ENCODE measurements at regions not wholly inside any gene's neighbourhood (a gene's known extent, or its start where the extent isn't known, plus 50 kb on each side); places are given as distances from the start of the nearest gene placed in this dataset.

- no peaks in the 10 kb centered on the region for H3K27me3 ChIP-seq (ENCODE audit: control insufficient read depth, insufficient read depth, low read length)
- H3K4me3 ChIP-seq (ENCODE audit: low read depth, low read length), result no peak overlapping the region
- TF ChIP-seq CTCF (IDR thresholded peaks at IDR 0.05; ENCODE audit: insufficient read depth, low read length, poor library complexity, severe bottlenecking), result no peak
- H3K36me3 ChIP-seq (ENCODE audit: control insufficient read depth, insufficient read depth, low read length), result no peaks in the 10 kb centered on the region
- no peak for DNase-seq (ENCODE audit: low read depth)
Measured at GRCh38 chr2:51859260-51859659, 827.3 kb upstream of the NRXN1 start.

DNA sequence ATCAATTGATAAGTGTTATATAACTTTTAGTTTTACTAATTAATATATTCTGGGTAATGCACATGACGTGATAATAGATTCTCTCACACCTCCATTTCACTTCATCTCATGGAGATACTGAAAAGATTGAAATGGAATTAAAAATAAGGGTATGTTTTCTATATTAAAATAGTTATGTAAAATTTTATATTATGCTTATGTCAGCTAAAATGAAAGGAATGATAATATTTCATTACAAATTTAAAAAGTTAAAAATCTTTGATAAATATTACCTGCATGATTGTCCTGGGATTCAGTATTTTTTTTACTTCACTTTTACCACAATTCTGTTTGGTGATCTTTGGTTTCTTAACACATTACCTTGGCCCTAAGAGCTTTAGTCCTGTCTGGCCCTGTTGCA, 823.8 kb upstream of the NRXN1 start:
- no peak overlapping the region for H3K4me3 ChIP-seq (ENCODE audit: low read depth, low read length)
- no peaks in the 10 kb centered on the region for H3K36me3 ChIP-seq (ENCODE audit: control insufficient read depth, insufficient read depth, low read length)
- no peaks in the 10 kb centered on the region for H3K27me3 ChIP-seq (ENCODE audit: control insufficient read depth, insufficient read depth, low read length)
- DNase-seq (ENCODE audit: low read depth), result no peak
- TF ChIP-seq CTCF (IDR thresholded peaks at IDR 0.05; ENCODE audit: insufficient read depth, low read length, poor library complexity, severe bottlenecking), result no peak

GRCh38 chr2:51846796-51847195, 814.9 kb upstream of the NRXN1 start:
- no peak for DNase-seq (ENCODE audit: low read depth)
- TF ChIP-seq CTCF (IDR thresholded peaks at IDR 0.05; ENCODE audit: insufficient read depth, low read length, poor library complexity, severe bottlenecking), result no peak
- Histone ChIP-seq H3K27me3 (ENCODE audit: control insufficient read depth, insufficient read depth, low read length) (no peaks in the 10 kb centered on the region), H3K36me3 (ENCODE audit: control insufficient read depth, insufficient read depth, low read length) (no peaks in the 10 kb centered on the region), H3K4me3 (ENCODE audit: low read depth, low read length) (no peak overlapping the region)

DNA sequence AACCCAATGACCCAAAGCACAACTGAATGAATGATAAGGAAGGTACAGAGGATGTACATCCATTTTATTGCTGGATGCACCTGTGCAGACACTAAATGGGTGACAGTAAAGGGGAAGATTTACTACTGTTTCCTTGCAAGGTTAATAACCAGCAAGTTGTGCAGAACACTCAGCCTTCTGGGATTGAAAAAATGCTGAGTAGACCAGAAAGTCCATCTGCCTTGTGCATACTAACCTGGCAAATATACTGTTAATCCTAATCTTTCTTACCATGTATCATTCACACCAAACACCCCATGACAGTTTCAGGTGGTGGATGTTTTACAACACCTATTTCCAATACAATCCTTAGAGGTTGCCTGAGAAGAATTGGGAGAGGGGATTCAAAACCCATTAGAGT, 814.1 kb upstream of the NRXN1 start:
- Histone ChIP-seq H3K27me3 (ENCODE audit: control insufficient read depth, insufficient read depth, low read length) (no peaks in the 10 kb centered on the region), H3K4me3 (ENCODE audit: low read depth, low read length) (no peak overlapping the region), H3K36me3 (ENCODE audit: control insufficient read depth, insufficient read depth, low read length) (no peaks in the 10 kb centered on the region)
- no peak for DNase-seq (ENCODE audit: low read depth)
- no peak for TF ChIP-seq CTCF (IDR thresholded peaks at IDR 0.05; ENCODE audit: insufficient read depth, low read length, poor library complexity, severe bottlenecking)

- H3K4me3 ChIP-seq (ENCODE audit: low read depth, low read length), result no peak overlapping the region
- DNase-seq (ENCODE audit: low read depth), result no peak
- no peak for TF ChIP-seq CTCF (IDR thresholded peaks at IDR 0.05; ENCODE audit: insufficient read depth, low read length, poor library complexity, severe bottlenecking)
- H3K36me3 ChIP-seq (ENCODE audit: control insufficient read depth, insufficient read depth, low read length), result no peaks in the 10 kb centered on the region
- no peaks in the 10 kb centered on the region for H3K27me3 ChIP-seq (ENCODE audit: control insufficient read depth, insufficient read depth, low read length)
Measured at GRCh38 chr2:51844596-51844995, 812.7 kb upstream of the NRXN1 start.

- Histone ChIP-seq H3K36me3 (ENCODE audit: control insufficient read depth, insufficient read depth, low read length) (no peaks in the 10 kb centered on the region), H3K27me3 (ENCODE audit: control insufficient read depth, insufficient read depth, low read length) (no peaks in the 10 kb centered on the region), H3K4me3 (ENCODE audit: low read depth, low read length) (no peak overlapping the region)
- TF ChIP-seq CTCF (IDR thresholded peaks at IDR 0.05; ENCODE audit: insufficient read depth, low read length, poor library complexity, severe bottlenecking), result no peak
- no peak for DNase-seq (ENCODE audit: low read depth)
Measured at GRCh38 chr2:51829477-51829876, 797.5 kb upstream of the NRXN1 start.
